ENCODE measurements at regions not wholly inside any gene's neighbourhood (a gene's known extent, or its start where the extent isn't known, plus 50 kb on each side); places are given as distances from the start of the nearest gene placed in this dataset.
A peak's percentile ranks its signal among the peaks of the same experiment; 100 is the strongest.

GRCh38 chr1:209431813-209432442 lies 151.6 kb upstream of the CAMK1G start:
- TF ChIP-seq CTCF (IDR thresholded peaks at IDR 0.05; ENCODE audit: low read length, missing control alignments), result no peak
- DNase-seq (ENCODE audit: low read depth), result no peak
- no peak overlapping the region for H3K4me3 ChIP-seq (replicated peaks; ENCODE audit: low read depth, low read length)

GRCh38 chr1:209432443-209432825 lies 151.1 kb upstream of the CAMK1G start:
- no peak overlapping the region for H3K4me3 ChIP-seq (replicated peaks; ENCODE audit: low read depth, low read length)
- no peak for TF ChIP-seq CTCF (IDR thresholded peaks at IDR 0.05; ENCODE audit: low read length, missing control alignments)
- DNase-seq (ENCODE audit: low read depth), result no peak

- no peak for TF ChIP-seq CTCF (IDR thresholded peaks at IDR 0.05; ENCODE audit: low read length, missing control alignments)
- no peak for DNase-seq (ENCODE audit: low read depth)
- no peak overlapping the region for H3K4me3 ChIP-seq (replicated peaks; ENCODE audit: low read depth, low read length)
Measured at GRCh38 chr1:209433649-209434031, 149.9 kb upstream of the CAMK1G start.

- TF ChIP-seq CTCF (IDR thresholded peaks at IDR 0.05; ENCODE audit: low read length, missing control alignments), result no peak
- H3K4me3 ChIP-seq (replicated peaks; ENCODE audit: low read depth, low read length), result no peak overlapping the region
- peak; percentile 16 for DNase-seq (ENCODE audit: low read depth)
Measured at GRCh38 chr1:209434066-209434465, 149.4 kb upstream of the CAMK1G start.

- DNase-seq (ENCODE audit: low read depth), result no peak
Measured at GRCh38 chr1:209434631-209435217, 148.8 kb upstream of the CAMK1G start.

GRCh38 chr1:209435654-209436566 lies 147.6 kb upstream of the CAMK1G start:
- DNase-seq (ENCODE audit: low read depth), result peak; percentile 81
- no peak overlapping the region for H3K4me3 ChIP-seq (replicated peaks; ENCODE audit: low read depth, low read length)
- peak; percentile 95 for TF ChIP-seq CTCF (IDR thresholded peaks at IDR 0.05; ENCODE audit: low read length, missing control alignments)

More at GRCh38 chr1:209434631-209435217, 148.8 kb upstream of the CAMK1G start:
- H3K4me3 ChIP-seq (replicated peaks; ENCODE audit: low read depth, low read length), result no peak overlapping the region
- no peak for TF ChIP-seq CTCF (IDR thresholded peaks at IDR 0.05; ENCODE audit: low read length, missing control alignments)

Measured in fibroblast of pulmonary artery (primary cell).